KMS-11 (cell line): ENCODE measurements at regions not wholly inside any gene's neighbourhood (a gene's known extent, or its start where the extent isn't known, plus 50 kb on each side); places are given as distances from the start of the nearest gene placed in this dataset.

Experiments
- H2AFZ ChIP-seq: fragments of 200-600 bp; sonication (generic); 2 replicates; pipeline ENCODE4 v1.6.1; 2016; ENCODE audit warnings: antibody characterized with exemption, mixed run types, low read depth
- H3K27ac ChIP-seq: fragments of 200-600 bp; sonication (generic); 2 replicates; pipeline ENCODE4 v1.6.1; 2016; ENCODE audit warnings: mild to moderate bottlenecking, mixed run types
- H3K27me3 ChIP-seq: fragments of 200-600 bp; sonication (generic); 2 replicates; pipeline ENCODE4 v1.6.1; 2017; ENCODE audit warnings: mild to moderate bottlenecking, low read depth, mixed run types, moderate library complexity; ENCODE audit not compliant: insufficient read depth
- H3K36me3 ChIP-seq: fragments of 200-600 bp; sonication (generic); 2 replicates; pipeline ENCODE4 v1.6.1; 2017; ENCODE audit warnings: mild to moderate bottlenecking, mixed run types; ENCODE audit not compliant: insufficient read depth
- H3K4me1 ChIP-seq: fragments of 200-600 bp; sonication (generic); 2 replicates; pipeline ENCODE4 v1.6.1; 2016; ENCODE audit warnings: mild to moderate bottlenecking, low read depth, mixed run types; ENCODE audit not compliant: poor library complexity, severe bottlenecking
- H3K4me2 ChIP-seq: fragments of 200-600 bp; sonication (generic); 2 replicates; pipeline ENCODE4 v1.7.0; 2016; ENCODE audit warnings: mild to moderate bottlenecking, mixed run types
- H3K4me3 ChIP-seq: fragments of 200-600 bp; sonication (generic); IDR thresholded peaks from 2 replicates; pipeline ENCODE4 v1.6.1; 2017; ENCODE audit warnings: low read depth, low read length, mixed read lengths; ENCODE audit not compliant: insufficient read depth
- H3K79me2 ChIP-seq: fragments of 200-600 bp; sonication (generic); 2 replicates; pipeline ENCODE4 v1.6.1; 2016; ENCODE audit warnings: low read depth, mixed run types; ENCODE audit not compliant: insufficient read depth
- H3K9ac ChIP-seq: fragments of 200-600 bp; sonication (generic); 2 replicates; pipeline ENCODE4 v1.6.1; 2016; ENCODE audit warnings: mild to moderate bottlenecking, mixed run types
- H4K20me1 ChIP-seq: fragments of 200-600 bp; sonication (generic); 2 replicates; pipeline ENCODE4 v1.6.1; 2016; ENCODE audit warnings: mild to moderate bottlenecking, mixed run types; ENCODE audit not compliant: insufficient read depth
- CTCF ChIP-seq: fragments of 200-600 bp; sonication (generic); conservative IDR thresholded peaks from 2 replicates; pipeline ENCODE4 v1.6.1; 2017; ENCODE audit warnings: low read depth, mild to moderate bottlenecking, antibody characterized with exemption, low read length, moderate library complexity, mixed read lengths

- Histone ChIP-seq H2AFZ (peak overlapping the region; percentile 35; the same call in 1 of the 2 replicates), H3K36me3 (no peaks in the 10 kb centered on the region), H3K27me3 (no peaks in the 10 kb centered on the region), H3K4me2 (peak overlapping the region; percentile 59), H3K4me1 (peaks cover 85% of the 10 kb centered on the region), H3K27ac (peak overlapping the region; percentile 79), H3K79me2 (no peaks in the 10 kb centered on the region), H3K4me3 (no peak overlapping the region), H3K9ac (peak overlapping the region; percentile 34; the same call in 1 of the 2 replicates), H4K20me1 (no peaks in the 10 kb centered on the region)
- no peak for TF ChIP-seq CTCF
These were observed 709.3 kb upstream of the CCDC179 start for GRCh38 chr11:23569547-23569946.

- H3K79me2 ChIP-seq: no peaks in the 10 kb centered on the region
- no peak overlapping the region for H3K27ac ChIP-seq
- peaks cover 85% of the 10 kb centered on the region for H3K4me1 ChIP-seq
- no peaks in the 10 kb centered on the region for H3K27me3 ChIP-seq
- no peak for TF ChIP-seq CTCF
- H3K36me3 ChIP-seq: no peaks in the 10 kb centered on the region
- H4K20me1 ChIP-seq: no peaks in the 10 kb centered on the region
- H3K4me2 ChIP-seq: peak overlapping the region; percentile 59
- H3K4me3 ChIP-seq: no peak overlapping the region
- H2AFZ ChIP-seq: no peak overlapping the region
- no peak overlapping the region for H3K9ac ChIP-seq
These were observed 710.6 kb upstream of the CCDC179 start for GRCh38 chr11:23570828-23571227.

- Histone ChIP-seq H4K20me1 (no peaks in the 10 kb centered on the region), H2AFZ (no peak overlapping the region), H3K4me2 (peak overlapping the region; percentile 33), H3K27me3 (no peaks in the 10 kb centered on the region), H3K4me3 (no peak overlapping the region), H3K79me2 (no peaks in the 10 kb centered on the region), H3K9ac (no peak overlapping the region), H3K4me1 (peaks cover 67% of the 10 kb centered on the region), H3K36me3 (no peaks in the 10 kb centered on the region), H3K27ac (peak overlapping the region; percentile 39; the same call in 1 of the 2 replicates)
- TF ChIP-seq CTCF: no peak
These were observed 713.2 kb upstream of the CCDC179 start for GRCh38 chr11:23573429-23573828.

GRCh38 chr11:23574149-23574548 is 713.9 kb upstream of the CCDC179 start:
- H3K27ac ChIP-seq: no peak overlapping the region
- no peak overlapping the region for H3K9ac ChIP-seq
- H3K4me3 ChIP-seq: no peak overlapping the region
- peaks cover 60% of the 10 kb centered on the region for H3K4me1 ChIP-seq
- no peak for TF ChIP-seq CTCF
- H3K4me2 ChIP-seq: peak overlapping the region; percentile 33; the same call in 1 of the 2 replicates
- no peaks in the 10 kb centered on the region for H4K20me1 ChIP-seq
- no peaks in the 10 kb centered on the region for H3K36me3 ChIP-seq
- no peaks in the 10 kb centered on the region for H3K27me3 ChIP-seq
- H3K79me2 ChIP-seq: no peaks in the 10 kb centered on the region
- H2AFZ ChIP-seq: no peak overlapping the region

GRCh38 chr11:23577296-23577695 is 717.0 kb upstream of the CCDC179 start:
- Histone ChIP-seq H3K4me2 (no peak overlapping the region), H3K36me3 (no peaks in the 10 kb centered on the region), H3K9ac (no peak overlapping the region), H3K27me3 (no peaks in the 10 kb centered on the region), H4K20me1 (no peaks in the 10 kb centered on the region), H3K27ac (no peak overlapping the region), H3K4me3 (no peak overlapping the region), H2AFZ (no peak overlapping the region), H3K79me2 (no peaks in the 10 kb centered on the region), H3K4me1 (peaks cover 29% of the 10 kb centered on the region)
- no peak for TF ChIP-seq CTCF
